Right lung (tissue), 2 donors: ENCODE measurements at regions not wholly inside any gene's neighbourhood (a gene's known extent, or its start where the extent isn't known, plus 50 kb on each side); places are given as distances from the start of the nearest gene placed in this dataset.

Experiments used
- DNase-seq, 2 donors: peaks; one replicate each; pipeline ENCODE4 v3.0.0-alpha.2; 2013

DNA sequence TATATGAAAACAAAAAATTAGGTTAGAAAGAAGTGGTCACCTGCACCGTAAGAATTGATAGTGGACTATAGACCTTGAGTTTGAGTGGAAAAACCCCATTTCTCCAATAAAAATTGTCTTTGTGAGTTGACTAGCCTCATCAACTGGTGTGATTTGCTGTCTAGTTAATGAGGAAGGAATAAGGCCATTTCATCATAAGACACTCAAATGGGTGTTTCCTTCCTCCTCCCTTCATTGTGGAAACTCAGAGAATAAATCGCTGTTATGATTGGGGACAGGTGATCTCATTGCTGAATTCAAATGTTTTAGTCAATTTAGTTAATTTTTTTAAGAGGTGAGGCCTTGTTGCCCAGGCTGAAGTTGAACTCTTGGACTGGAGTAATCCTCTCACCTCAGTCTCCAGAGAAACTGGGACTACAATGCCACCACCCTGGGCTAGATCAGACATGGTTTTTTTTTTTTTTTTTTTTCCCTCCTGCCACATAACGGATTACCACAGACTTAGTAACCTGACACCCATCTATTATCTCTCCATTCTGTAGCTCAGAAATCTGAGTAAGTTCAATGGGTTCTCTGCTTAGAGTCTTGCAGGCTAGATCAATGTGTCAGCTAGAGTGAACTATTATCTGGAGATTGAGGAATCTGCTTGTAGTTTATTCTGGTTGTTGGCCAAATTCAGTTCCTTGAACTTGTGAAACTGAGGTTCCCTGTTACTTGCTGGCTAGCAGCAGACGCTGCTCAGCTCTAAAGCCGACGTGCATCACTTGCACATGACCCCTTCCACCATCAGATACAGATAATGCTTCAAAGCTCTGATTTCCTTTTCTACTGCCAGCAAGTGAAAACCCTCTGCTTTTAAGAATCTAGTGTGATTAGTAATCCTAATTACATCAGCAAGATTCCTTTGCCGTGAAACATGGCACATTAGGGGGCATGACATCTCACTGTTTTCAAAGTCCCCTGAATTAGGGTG is 663.8 kb upstream of the CDH9 start:
- no peak for DNase-seq

- no peak for DNase-seq
Measured at GRCh38 chr5:27700526-27700925, 662.1 kb upstream of the CDH9 start.

- DNase-seq = no peak
Measured at GRCh38 chr5:27682600-27682999, 644.2 kb upstream of the CDH9 start.

DNA sequence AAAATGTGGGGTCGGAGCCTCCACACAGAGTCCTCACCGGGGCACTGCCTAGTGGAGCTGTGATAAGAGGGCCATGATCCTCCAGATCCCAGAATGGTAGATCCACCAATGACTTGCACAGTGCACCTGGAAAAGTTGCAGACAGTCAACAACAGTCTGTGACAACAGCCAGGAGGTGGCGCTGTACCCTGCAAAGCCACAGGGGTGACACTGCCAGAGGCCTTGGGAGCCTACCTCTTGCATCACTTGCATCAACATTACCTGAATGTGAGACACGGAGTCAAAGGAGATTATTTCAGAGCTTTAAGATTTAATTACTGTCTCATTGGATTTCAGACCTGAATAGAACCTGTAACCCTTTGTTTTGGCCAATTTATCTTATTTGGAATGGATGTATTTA is 614.1 kb upstream of the CDH9 start:
- DNase-seq = no peak

DNA sequence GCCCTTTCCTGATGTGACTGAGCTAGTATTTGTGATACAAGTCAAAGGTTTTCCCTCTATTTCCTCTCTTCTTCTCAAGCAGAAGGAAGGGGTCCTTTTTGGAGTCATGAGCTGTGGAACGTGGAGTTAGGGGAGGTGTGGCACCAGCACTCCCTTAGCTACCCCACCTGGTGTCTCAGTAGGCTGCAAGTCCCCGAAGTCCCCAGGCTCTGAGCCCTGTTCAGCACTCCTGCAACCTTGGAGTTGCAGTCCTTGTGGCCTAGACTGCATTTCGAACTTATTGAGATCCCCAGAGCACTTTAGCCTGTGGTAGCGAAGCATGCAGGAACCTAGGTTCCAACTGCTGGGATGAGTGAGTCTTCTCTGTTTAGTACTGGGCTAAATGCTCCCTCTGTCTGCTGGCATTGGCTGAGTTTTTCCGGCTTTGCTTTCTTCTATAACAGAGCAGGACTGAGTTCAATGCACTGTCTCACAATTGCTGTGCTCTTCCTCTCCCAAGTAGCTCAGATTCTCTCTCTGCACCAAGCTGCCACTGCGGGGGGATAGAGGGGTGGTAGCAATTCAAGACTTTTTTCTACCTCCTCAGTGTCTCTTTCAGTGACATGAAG is 600.7 kb upstream of the CDH9 start:
- DNase-seq = no peak

GRCh38 chr5:27619982-27620381 is 581.6 kb upstream of the CDH9 start:
- no peak for DNase-seq

GRCh38 chr5:27612161-27612560 is 573.8 kb upstream of the CDH9 start:
- DNase-seq = no peak

DNA sequence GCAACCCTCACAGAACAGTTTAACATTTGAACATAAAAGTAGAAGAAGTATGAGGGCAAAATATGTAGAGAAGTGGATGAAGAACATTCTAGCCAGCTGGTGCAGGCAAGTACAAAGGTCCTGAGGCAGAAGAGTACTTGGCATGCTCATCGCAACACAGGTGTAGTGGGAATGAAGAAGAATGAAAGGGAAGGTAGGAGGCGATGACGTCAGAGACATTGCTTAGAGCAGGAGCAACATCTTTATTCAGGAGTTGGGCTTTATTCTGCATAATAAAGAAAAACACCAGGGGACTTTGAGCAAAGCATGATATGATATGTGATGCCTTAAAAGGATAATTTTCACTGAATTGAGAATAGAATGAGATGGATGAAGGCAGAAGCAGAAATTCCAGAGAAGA is 570.6 kb upstream of the CDH9 start:
- no peak for DNase-seq

DNA sequence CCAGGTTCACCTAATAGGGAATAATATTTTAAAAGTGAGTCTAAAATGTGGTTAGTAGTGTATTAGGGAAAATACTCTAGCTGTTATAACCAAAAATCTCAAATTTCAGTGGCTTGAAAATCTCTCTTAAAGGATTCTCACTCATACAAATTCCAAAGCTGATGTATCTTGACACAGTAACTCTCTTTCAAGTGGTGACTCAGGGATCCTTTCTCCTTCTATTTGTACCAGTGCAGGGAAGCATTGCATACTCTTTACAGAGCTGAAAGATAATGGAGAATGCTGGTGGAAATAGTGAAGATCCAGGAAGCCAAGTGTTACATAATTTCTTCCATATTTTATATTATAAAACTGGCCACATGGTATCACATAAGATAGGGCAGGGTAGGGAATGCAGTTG is 560.2 kb upstream of the CDH9 start:
- no peak for DNase-seq

DNA sequence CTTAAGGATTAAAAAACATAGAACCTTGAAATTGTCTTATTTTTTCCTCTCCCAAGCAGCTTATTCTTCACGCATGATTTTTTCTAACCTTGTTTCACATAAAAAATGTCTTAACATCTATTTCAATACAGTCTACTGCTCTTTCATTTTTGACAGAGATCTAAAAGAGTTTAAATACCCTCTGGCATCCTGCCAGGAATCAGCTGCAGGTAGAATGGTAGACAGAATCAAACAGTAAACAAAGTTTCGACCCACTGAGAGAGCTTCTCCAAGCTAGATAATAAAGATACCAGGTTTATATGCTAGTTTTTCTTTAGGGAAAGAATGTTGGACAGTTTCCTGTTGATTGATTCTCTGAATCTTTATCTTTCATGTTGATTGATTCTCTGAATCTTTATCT is 555.8 kb upstream of the CDH9 start:
- no peak for DNase-seq

GRCh38 chr5:27592231-27592630 is 553.8 kb upstream of the CDH9 start:
- no peak for DNase-seq

- DNase-seq = no peak
Measured at GRCh38 chr5:27590503-27590902, 552.1 kb upstream of the CDH9 start.

DNA sequence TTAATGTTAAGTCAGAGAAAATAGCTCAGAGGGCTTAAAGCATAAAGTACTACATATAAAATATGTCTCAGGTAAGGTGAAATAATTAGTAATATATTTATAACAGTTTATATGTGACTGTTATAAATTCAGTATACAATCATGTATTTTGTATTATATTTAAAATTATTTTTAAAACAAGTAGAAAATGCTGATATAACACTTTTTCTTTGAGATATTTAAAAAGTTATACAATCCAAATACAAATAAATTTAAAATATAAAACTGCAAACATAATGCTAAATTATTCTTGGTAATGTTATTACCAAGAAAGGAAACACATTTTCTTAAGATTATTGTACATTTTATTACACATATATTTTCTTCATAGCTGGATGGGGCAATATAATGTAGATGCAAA is 539.9 kb upstream of the CDH9 start:
- no peak for DNase-seq

- DNase-seq = no peak
Measured at GRCh38 chr5:27571681-27572080, 533.3 kb upstream of the CDH9 start.

GRCh38 chr5:27568811-27569210 is 530.4 kb upstream of the CDH9 start:
- DNase-seq = no peak

DNA sequence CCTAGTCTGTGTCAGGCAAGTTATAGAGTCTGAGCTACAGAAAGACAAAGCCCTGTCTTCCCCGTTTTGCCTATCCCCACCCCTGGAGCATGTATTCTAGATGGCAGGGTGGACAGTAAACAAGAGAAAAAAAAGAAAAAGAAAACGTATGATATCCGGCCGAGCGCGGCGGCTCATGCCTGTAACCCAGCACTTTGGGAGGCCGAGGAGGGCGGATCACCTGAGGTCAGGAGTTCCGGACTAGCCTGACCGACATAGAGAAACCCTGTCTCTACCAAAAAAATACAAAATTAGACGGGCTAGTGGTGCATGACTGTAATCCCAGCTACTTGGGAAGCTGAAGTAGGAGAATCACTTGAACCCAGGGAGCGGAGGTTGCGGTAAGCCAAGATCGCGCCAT is 523.0 kb upstream of the CDH9 start:
- DNase-seq = no peak

GRCh38 chr5:27548484-27548883 is 510.1 kb upstream of the CDH9 start:
- DNase-seq = no peak

- no peak for DNase-seq
Measured at GRCh38 chr5:27535031-27535557, 496.7 kb upstream of the CDH9 start.

- DNase-seq = no peak
Measured at GRCh38 chr5:27532305-27532704, 493.9 kb upstream of the CDH9 start.

DNA sequence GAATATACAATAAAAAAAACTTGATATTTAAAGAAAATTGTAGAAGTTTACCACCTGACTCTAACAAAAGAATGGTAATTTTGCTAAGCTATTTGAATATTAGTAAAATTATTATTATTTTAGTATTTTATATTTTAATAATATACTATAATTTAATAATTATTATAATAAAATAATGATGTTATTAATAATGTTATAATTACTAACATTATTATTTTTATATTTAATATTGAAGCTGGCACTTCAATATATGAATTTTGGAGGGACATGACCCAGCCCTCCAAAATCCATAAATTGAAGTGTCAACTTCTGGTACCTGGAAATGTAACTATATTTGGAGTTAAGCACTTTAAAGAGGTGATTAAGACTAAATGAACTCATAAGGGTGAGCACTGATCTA is 486.1 kb upstream of the CDH9 start:
- DNase-seq = no peak

DNA sequence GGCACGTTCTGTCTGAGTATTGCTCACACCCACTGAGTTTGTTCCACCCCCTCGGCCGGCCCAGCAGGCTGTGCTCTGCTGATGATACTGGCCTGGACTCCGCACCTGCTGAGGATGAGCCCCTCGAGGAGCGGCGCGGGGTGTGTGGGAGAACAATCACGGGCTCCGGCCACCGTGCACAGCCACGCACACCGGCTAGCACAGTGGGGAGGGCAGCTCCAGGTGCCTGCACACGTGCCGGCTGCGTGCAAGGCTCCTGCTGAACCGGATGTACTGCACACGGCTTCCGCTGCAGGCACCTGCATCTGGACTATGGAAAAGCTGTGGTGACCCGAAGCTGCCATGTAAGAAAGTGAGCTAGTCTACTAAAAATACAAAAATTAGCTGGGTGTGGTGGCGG is 485.2 kb upstream of the CDH9 start:
- no peak for DNase-seq

GRCh38 chr5:27516437-27516836 is 478.1 kb upstream of the CDH9 start:
- DNase-seq = no peak

DNA sequence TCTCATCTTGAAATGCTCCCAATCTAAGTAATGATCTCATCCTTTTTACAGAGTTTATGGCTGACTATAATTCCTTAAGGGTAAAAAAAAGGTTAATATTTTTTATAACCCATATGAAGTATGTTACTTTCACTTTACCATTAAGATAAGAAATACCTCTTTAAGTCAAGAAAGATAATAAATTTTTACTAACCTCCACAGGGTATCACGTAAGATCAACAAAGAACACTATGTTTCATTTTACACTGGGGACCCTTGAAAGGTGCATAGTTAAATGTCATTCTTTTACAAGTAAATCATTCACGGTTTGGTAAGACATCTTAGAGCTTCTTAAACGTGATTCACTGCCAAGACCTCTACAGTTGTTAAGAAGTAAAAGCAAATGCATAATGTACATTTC is 472.7 kb upstream of the CDH9 start:
- no peak for DNase-seq
